Liver (tissue), 8 donors: ENCODE measurements at regions not wholly inside any gene's neighbourhood (a gene's known extent, or its start where the extent isn't known, plus 50 kb on each side); places are given as distances from the start of the nearest gene placed in this dataset.

Experiments used
- DNase-seq: peaks from one replicate; pipeline ENCODE4 v3.0.0-alpha.2; 2017; ENCODE audit warnings: low spot score
- H3K27ac ChIP-seq, 2 donors: one replicate each; pipeline ENCODE4 v1.7.0; 2013; ENCODE audit warnings: inconsistent platforms in 2 of 2, low read length in 2 of 2, control low read depth in 1 of 2, low read depth in 1 of 2, mild to moderate bottlenecking in 1 of 2
- H3K27me3 ChIP-seq, 4 donors: one replicate each; pipeline versions ENCODE4 v1.6.1 to v1.7.0; 2013; ENCODE audit warnings: low read length in 3 of 4, inconsistent platforms in 1 of 4, mild to moderate bottlenecking in 1 of 4, moderate library complexity in 1 of 4; ENCODE audit not compliant: control insufficient read depth in 4 of 4, insufficient read depth in 4 of 4
- H3K36me3 ChIP-seq, 4 donors: one replicate each; pipeline versions ENCODE4 v1.6.1 to v1.7.0; 2013; ENCODE audit warnings: low read length in 3 of 4, mild to moderate bottlenecking in 3 of 4, low read depth in 1 of 4, moderate library complexity in 1 of 4; ENCODE audit not compliant: control insufficient read depth in 4 of 4, insufficient read depth in 3 of 4
- H3K4me1 ChIP-seq, 4 donors: one replicate each; pipeline versions ENCODE4 v1.6.1 to v1.7.0; 2013; ENCODE audit warnings: low read length in 3 of 4, mild to moderate bottlenecking in 3 of 4, moderate library complexity in 1 of 4; ENCODE audit not compliant: control insufficient read depth in 4 of 4, insufficient read depth in 4 of 4
- H3K4me3 ChIP-seq, 3 donors: one replicate each; pipeline versions ENCODE4 v1.6.1 to v1.7.0; 2013; ENCODE audit warnings: low read length in 3 of 3, control low read depth in 1 of 3, low read depth in 1 of 3, mild to moderate bottlenecking in 1 of 3
- H3K9ac ChIP-seq, 2 donors: one replicate each; pipeline ENCODE4 v1.7.0; 2013; ENCODE audit warnings: low read length in 2 of 2, mild to moderate bottlenecking in 2 of 2, moderate library complexity in 2 of 2, control low read depth in 1 of 2, low read depth in 1 of 2
- H3K9me3 ChIP-seq, 4 donors: one replicate each; pipeline versions ENCODE4 v1.6.1 to v1.7.0; 2013; ENCODE audit warnings: low read length in 3 of 4; ENCODE audit not compliant: control insufficient read depth in 4 of 4
- ATF3 ChIP-seq: IDR thresholded peaks from 2 replicates; pipeline ENCODE4 v1.6.1; 2016; ENCODE audit warnings: antibody characterized with exemption
- CTCF ChIP-seq: fragments of 150-350 bp; IDR thresholded peaks from 2 replicates; pipeline ENCODE4 v1.5.1; 2017; ENCODE audit warnings: improper control_type of control experiment, low read depth, low read length; ENCODE audit not compliant: missing input control
- EGR1 ChIP-seq, 2 donors: IDR thresholded peaks; 2 replicates each; pipeline ENCODE4 v1.6.1; 2016 to 2018; ENCODE audit warnings: antibody characterized with exemption in 2 of 2, low read depth in 2 of 2
- FOXA1 ChIP-seq: IDR thresholded peaks from 2 replicates; pipeline ENCODE4 v1.6.1; 2016; ENCODE audit warnings: antibody characterized with exemption
- FOXA2 ChIP-seq: IDR thresholded peaks from 2 replicates; pipeline ENCODE4 v1.6.1; 2016; ENCODE audit warnings: antibody characterized with exemption
- GABPA ChIP-seq, 2 donors: IDR thresholded peaks in 1 of 2; conservative IDR thresholded peaks in 1 of 2; 2 replicates each; pipeline ENCODE4 v1.6.1; 2016; ENCODE audit warnings: antibody characterized with exemption in 2 of 2, mild to moderate bottlenecking in 1 of 2, moderate library complexity in 1 of 2
- HNF4A ChIP-seq, 2 donors: conservative IDR thresholded peaks; 2 replicates each; pipeline ENCODE4 v1.6.1; 2016; ENCODE audit warnings: antibody characterized with exemption in 2 of 2, mild to moderate bottlenecking in 2 of 2
- HNF4G ChIP-seq: IDR thresholded peaks from 2 replicates; pipeline ENCODE4 v1.6.1; 2016; ENCODE audit warnings: antibody characterized with exemption
- JUND ChIP-seq, 2 donors: IDR thresholded peaks; 2 replicates each; pipeline ENCODE4 v1.6.1; 2016; ENCODE audit warnings: antibody characterized with exemption in 2 of 2
- MAX ChIP-seq: IDR thresholded peaks from 2 replicates; pipeline ENCODE4 v1.6.1; 2016; ENCODE audit warnings: antibody characterized with exemption
- NR2F2 ChIP-seq: IDR thresholded peaks from 2 replicates; pipeline ENCODE4 v1.6.1; 2016; ENCODE audit warnings: antibody characterized with exemption
- RAD21 ChIP-seq, 2 donors: IDR thresholded peaks; 2 replicates each; pipeline ENCODE4 v1.6.1; 2016; ENCODE audit warnings: antibody characterized with exemption in 2 of 2, mild to moderate bottlenecking in 2 of 2
- REST ChIP-seq: IDR thresholded peaks from 2 replicates; pipeline ENCODE4 v1.6.1; 2016; ENCODE audit warnings: antibody characterized with exemption, mild to moderate bottlenecking
- RXRA ChIP-seq, 2 donors: IDR thresholded peaks; 2 replicates each; pipeline ENCODE4 v1.6.1; 2017 to 2018; ENCODE audit warnings: antibody characterized with exemption in 2 of 2, mild to moderate bottlenecking in 1 of 2
- SP1 ChIP-seq: IDR thresholded peaks from 2 replicates; pipeline ENCODE4 v1.6.1; 2018; ENCODE audit warnings: antibody characterized with exemption, mild to moderate bottlenecking
- TAF1 ChIP-seq: conservative IDR thresholded peaks from 2 replicates; pipeline ENCODE4 v1.6.1; 2016; ENCODE audit warnings: antibody characterized with exemption, mild to moderate bottlenecking
- YY1 ChIP-seq: IDR thresholded peaks from 2 replicates; pipeline ENCODE4 v1.6.1; 2016; ENCODE audit warnings: antibody characterized with exemption, mild to moderate bottlenecking
- ZBTB33 ChIP-seq: IDR thresholded peaks from 2 replicates; pipeline ENCODE4 v1.6.1; 2016; ENCODE audit warnings: antibody characterized with exemption
- WGBS: extraction: QIAGEN DNeasy Blood & Tissue Kit; methylation state at CpG from one replicate; pipeline ENCODE4 v1.1.7; 2013; 5-methylcytosine and 5-hydroxymethylcytosine counted together
- donor health status: healthy.
- donor health status: healthy.
- donor health status: healthy.
- donor health status: healthy.
- donor health status: healthy.

- no peaks in the 10 kb centered on the region for H3K9me3 ChIP-seq
- no peak for DNase-seq
- no peak overlapping the region for H3K9ac ChIP-seq
- H3K27ac ChIP-seq = no peak overlapping the region
- TF ChIP-seq FOXA2 (no peak), HNF4A (conservative IDR thresholded peaks at IDR 0.05) (peak in 1 of 2 donors; percentile 38), NR2F2 (no peak), ZBTB33 (no peak), EGR1 (IDR thresholded peaks at IDR 0.05; ENCODE audit: low read depth in 2 of 2) (no peak), REST (no peak), GABPA (IDR thresholded peaks at IDR 0.05 in 1 of 2, conservative IDR thresholded peaks at IDR 0.05 in 1 of 2) (no peak), ATF3 (no peak)
- WGBS = 62% methylated on average over 4 of the region's 4 CpGs
- no peak overlapping the region for H3K4me3 ChIP-seq
- H3K4me1 ChIP-seq = peaks cover 0 to 15% (median 8%) of the 10 kb centered on the region in 4 donors
- no peaks in the 10 kb centered on the region for H3K27me3 ChIP-seq
- no peaks in the 10 kb centered on the region for H3K36me3 ChIP-seq
Observed at GRCh38 chr1:115185336-115185735, 96.0 kb upstream of the TSPAN2 start.

- H3K4me3 ChIP-seq = no peak overlapping the region
- 96% methylated on average over 5 of the region's 5 CpGs for WGBS
- H3K9ac ChIP-seq = no peak overlapping the region
- no peak for TF ChIP-seq ATF3
- TF ChIP-seq RAD21 (IDR thresholded peaks at IDR 0.05) = no peak
- TF ChIP-seq RXRA (IDR thresholded peaks at IDR 0.05) = no peak
- TF ChIP-seq EGR1 (IDR thresholded peaks at IDR 0.05; ENCODE audit: low read depth in 2 of 2) = no peak
- TF ChIP-seq REST = no peak
- TF ChIP-seq FOXA2 = no peak
- TF ChIP-seq HNF4A (conservative IDR thresholded peaks at IDR 0.05) = no peak
- no peak for TF ChIP-seq FOXA1
- TF ChIP-seq GABPA (IDR thresholded peaks at IDR 0.05 in 1 of 2, conservative IDR thresholded peaks at IDR 0.05 in 1 of 2) = no peak
- no peak for TF ChIP-seq HNF4G
- no peak for TF ChIP-seq CTCF
- TF ChIP-seq MAX = no peak
- TF ChIP-seq JUND (IDR thresholded peaks at IDR 0.05) = no peak
- TF ChIP-seq NR2F2 = no peak
- TF ChIP-seq TAF1 = no peak
- no peak for TF ChIP-seq ZBTB33
- TF ChIP-seq SP1 = no peak
- no peak for TF ChIP-seq YY1
- no peaks in the 10 kb centered on the region for H3K9me3 ChIP-seq
- H3K4me1 ChIP-seq = peaks cover 0 to 15% (median 8%) of the 10 kb centered on the region in 4 donors
- no peak for DNase-seq
- H3K27me3 ChIP-seq = no peaks in the 10 kb centered on the region
- no peaks in the 10 kb centered on the region for H3K36me3 ChIP-seq
- H3K27ac ChIP-seq = no peak overlapping the region
Observed at GRCh38 chr1:115184951-115185331, 95.6 kb upstream of the TSPAN2 start.
